ENCODE measurements at regions not wholly inside any gene's neighbourhood (a gene's known extent, or its start where the extent isn't known, plus 50 kb on each side); places are given as distances from the start of the nearest gene placed in this dataset.

DNA sequence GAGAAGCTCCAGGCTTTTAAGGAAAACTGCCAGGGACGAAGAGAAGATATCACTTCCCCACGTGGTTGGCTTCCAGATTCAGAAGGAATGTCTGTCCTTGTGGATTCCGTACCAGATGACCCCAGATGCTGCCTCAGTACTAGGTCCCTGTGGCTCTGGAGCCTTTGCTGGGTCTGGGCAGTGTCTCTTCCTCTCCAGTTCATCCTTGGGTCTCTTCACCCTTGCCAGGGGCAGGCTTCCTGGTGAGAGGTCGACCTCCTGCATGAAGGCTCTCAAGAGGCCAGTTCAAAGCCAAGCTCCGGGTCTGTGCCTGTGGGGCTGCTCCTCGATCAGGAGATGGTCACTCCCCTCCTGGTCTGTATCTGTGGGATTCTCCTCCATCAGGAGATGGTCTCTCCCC, 74.7 kb upstream of the B3GAT1 start:
- intact Hi-C loops (cut with micrococcal nuclease) = no loop called here
- Histone ChIP-seq H3K36me3 (ENCODE audit: control insufficient read depth in 1 of 2, insufficient read depth in 2 of 2, low read length in 2 of 2) (no peaks in the 10 kb centered on the region), H3K4me2 (ENCODE audit: low read length) (no peak overlapping the region), H4K20me1 (ENCODE audit: insufficient read depth) (no peaks in the 10 kb centered on the region), H3K9me2 (ENCODE audit: insufficient read depth) (no peaks in the 10 kb centered on the region), H2AFZ (ENCODE audit: low read depth, low read length, poor library complexity, severe bottlenecking) (no peak overlapping the region), H3K4me3 (replicated peaks in 1 of 2; ENCODE audit: low read depth in 1 of 2, low read length in 2 of 2) (no peak overlapping the region), H3K27ac (ENCODE audit: low read depth, low read length) (no peak overlapping the region), H3K27me3 (ENCODE audit: insufficient read depth, low read length) (peaks cover 28% of the 10 kb centered on the region), H3K4me1 (ENCODE audit: control insufficient read depth in 1 of 2, insufficient read depth in 2 of 2, low read length in 2 of 2) (no peaks in the 10 kb centered on the region), H3K79me2 (ENCODE audit: insufficient read depth, low read length) (no peaks in the 10 kb centered on the region), H3K9me3 (ENCODE audit: control insufficient read depth in 1 of 2, insufficient read depth in 1 of 2, low read depth in 1 of 2, low read length in 2 of 2) (no peaks in the 10 kb centered on the region), H3K9ac (ENCODE audit: low read length) (no peak overlapping the region)
- BruUV-seq (replicated peaks) = no TSS peak
- ChIA-PET POLR2A (no interaction called here), CTCF (no interaction called here), RAD21 (ENCODE audit: low non-redundant PET in 1 of 2, low total read pairs in 2 of 2, uncharacterized antibody in 2 of 2, unreplicated experiment in 2 of 2) (no interaction called here)
- TF ChIP-seq ZFX (IDR thresholded peaks at IDR 0.05) = no peak
- TF ChIP-seq YY1 (IDR thresholded peaks at IDR 0.05; ENCODE audit: extremely low read depth, insufficient replicate concordance, low read depth, low read length) = no peak
- no peak for TF ChIP-seq EGR1 (IDR thresholded peaks at IDR 0.05; ENCODE audit: low read depth)
- TF ChIP-seq, protein P1, sequence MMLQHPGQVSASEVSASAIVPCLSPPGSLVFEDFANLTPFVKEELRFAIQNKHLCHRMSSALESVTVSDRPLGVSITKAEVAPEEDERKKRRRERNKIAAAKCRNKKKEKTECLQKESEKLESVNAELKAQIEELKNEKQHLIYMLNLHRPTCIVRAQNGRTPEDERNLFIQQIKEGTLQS (IDR thresholded peaks at IDR 0.05) = no peak
- no peak for TF ChIP-seq ZNF274 (IDR thresholded peaks at IDR 0.05; ENCODE audit: low read depth, low read length)
- TF ChIP-seq POLR2AphosphoS5 (IDR thresholded peaks at IDR 0.05; ENCODE audit: low read depth, low read length) = no peak
- TF ChIP-seq ELF1 (IDR thresholded peaks at IDR 0.05; ENCODE audit: borderline replicate concordance, low read depth) = no peak
- ATAC-seq (no peak), DNase-seq (ENCODE audit: low read depth, low spot score) (no peak)

DNA sequence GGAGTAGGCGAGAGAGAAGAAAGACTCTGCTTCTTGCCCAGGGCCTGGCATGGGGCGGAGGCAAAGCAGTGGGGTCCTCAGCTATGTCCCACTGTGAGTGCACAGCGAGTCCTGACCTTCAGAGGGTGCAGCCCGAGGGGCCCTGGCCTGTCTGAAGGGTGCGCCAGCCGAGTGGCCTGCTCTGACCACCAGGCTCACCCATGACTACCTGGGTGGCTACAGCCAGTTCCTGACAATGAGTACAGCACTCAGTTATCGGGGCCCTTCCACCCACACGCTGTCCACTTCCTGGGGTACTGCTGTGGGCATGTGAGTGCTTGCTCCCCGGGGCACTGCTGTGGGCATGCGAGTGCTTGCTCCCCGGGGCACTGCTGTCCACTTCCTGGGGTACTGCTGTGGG, 74.1 kb upstream of the B3GAT1 start:
- intact Hi-C loops (cut with micrococcal nuclease) = no loop called here
- peaks cover 34% of the 10 kb centered on the region for H3K27me3 ChIP-seq (ENCODE audit: insufficient read depth, low read length)
- POLR2A ChIA-PET = no interaction called here

More for the DNA sequence above, 74.1 kb upstream of the B3GAT1 start:
- no peaks in the 10 kb centered on the region for H3K9me3 ChIP-seq (ENCODE audit: control insufficient read depth in 1 of 2, insufficient read depth in 1 of 2, low read depth in 1 of 2, low read length in 2 of 2)
- H3K9me2 ChIP-seq (ENCODE audit: insufficient read depth) = no peaks in the 10 kb centered on the region
- H2AFZ ChIP-seq (ENCODE audit: low read depth, low read length, poor library complexity, severe bottlenecking) = no peak overlapping the region
- ATAC-seq (no peak), DNase-seq (ENCODE audit: low read depth, low spot score) (no peak)
- no peaks in the 10 kb centered on the region for H3K79me2 ChIP-seq (ENCODE audit: insufficient read depth, low read length)
- no peak overlapping the region for H3K4me2 ChIP-seq (ENCODE audit: low read length)
- H3K9ac ChIP-seq (ENCODE audit: low read length) = no peak overlapping the region
- RAD21 ChIA-PET (ENCODE audit: low non-redundant PET in 1 of 2, low total read pairs in 2 of 2, uncharacterized antibody in 2 of 2, unreplicated experiment in 2 of 2) = no interaction called here
- H3K36me3 ChIP-seq (ENCODE audit: control insufficient read depth in 1 of 2, insufficient read depth in 2 of 2, low read length in 2 of 2) = no peaks in the 10 kb centered on the region
- no peak overlapping the region for H3K27ac ChIP-seq (ENCODE audit: low read depth, low read length)
- BruUV-seq (replicated peaks) = no TSS peak
- H4K20me1 ChIP-seq (ENCODE audit: insufficient read depth) = no peaks in the 10 kb centered on the region
- TF ChIP-seq REST (IDR thresholded peaks at IDR 0.05; ENCODE audit: low read depth) (no peak), FOSL1 (IDR thresholded peaks at IDR 0.05; ENCODE audit: low read depth) (no peak), EZH2 (IDR thresholded peaks at IDR 0.05) (no peak), EZH2phosphoT487 (IDR thresholded peaks at IDR 0.05; ENCODE audit: borderline replicate concordance) (no peak), RAD21 (IDR thresholded peaks at IDR 0.05; ENCODE audit: low read depth) (no peak), POLR2AphosphoS5 (IDR thresholded peaks at IDR 0.05; ENCODE audit: low read depth, low read length) (no peak), ZNF274 (IDR thresholded peaks at IDR 0.05; ENCODE audit: low read depth, low read length) (no peak)
- TF ChIP-seq, protein P1 (IDR thresholded peaks at IDR 0.05) = no peak
- TF ChIP-seq, protein P2, sequence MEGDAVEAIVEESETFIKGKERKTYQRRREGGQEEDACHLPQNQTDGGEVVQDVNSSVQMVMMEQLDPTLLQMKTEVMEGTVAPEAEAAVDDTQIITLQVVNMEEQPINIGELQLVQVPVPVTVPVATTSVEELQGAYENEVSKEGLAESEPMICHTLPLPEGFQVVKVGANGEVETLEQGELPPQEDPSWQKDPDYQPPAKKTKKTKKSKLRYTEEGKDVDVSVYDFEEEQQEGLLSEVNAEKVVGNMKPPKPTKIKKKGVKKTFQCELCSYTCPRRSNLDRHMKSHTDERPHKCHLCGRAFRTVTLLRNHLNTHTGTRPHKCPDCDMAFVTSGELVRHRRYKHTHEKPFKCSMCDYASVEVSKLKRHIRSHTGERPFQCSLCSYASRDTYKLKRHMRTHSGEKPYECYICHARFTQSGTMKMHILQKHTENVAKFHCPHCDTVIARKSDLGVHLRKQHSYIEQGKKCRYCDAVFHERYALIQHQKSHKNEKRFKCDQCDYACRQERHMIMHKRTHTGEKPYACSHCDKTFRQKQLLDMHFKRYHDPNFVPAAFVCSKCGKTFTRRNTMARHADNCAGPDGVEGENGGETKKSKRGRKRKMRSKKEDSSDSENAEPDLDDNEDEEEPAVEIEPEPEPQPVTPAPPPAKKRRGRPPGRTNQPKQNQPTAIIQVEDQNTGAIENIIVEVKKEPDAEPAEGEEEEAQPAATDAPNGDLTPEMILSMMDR (IDR thresholded peaks at IDR 0.05 in 2 of 3, conservative IDR thresholded peaks at IDR 0.05 in 1 of 3; ENCODE audit: borderline replicate concordance in 1 of 3, insufficient read depth in 1 of 3, low read depth in 2 of 3, low read length in 2 of 3) = no peak
- H3K4me3 ChIP-seq (replicated peaks in 1 of 2; ENCODE audit: low read depth in 1 of 2, low read length in 2 of 2) = no peak overlapping the region
- CTCF ChIA-PET = no interaction called here
- H3K4me1 ChIP-seq (ENCODE audit: control insufficient read depth in 1 of 2, insufficient read depth in 2 of 2, low read length in 2 of 2) = no peaks in the 10 kb centered on the region

Measured in HCT116 (cell line).